ENCODE measurements at regions not wholly inside any gene's neighbourhood (a gene's known extent, or its start where the extent isn't known, plus 50 kb on each side); places are given as distances from the start of the nearest gene placed in this dataset.

- TF ChIP-seq, protein P1, sequence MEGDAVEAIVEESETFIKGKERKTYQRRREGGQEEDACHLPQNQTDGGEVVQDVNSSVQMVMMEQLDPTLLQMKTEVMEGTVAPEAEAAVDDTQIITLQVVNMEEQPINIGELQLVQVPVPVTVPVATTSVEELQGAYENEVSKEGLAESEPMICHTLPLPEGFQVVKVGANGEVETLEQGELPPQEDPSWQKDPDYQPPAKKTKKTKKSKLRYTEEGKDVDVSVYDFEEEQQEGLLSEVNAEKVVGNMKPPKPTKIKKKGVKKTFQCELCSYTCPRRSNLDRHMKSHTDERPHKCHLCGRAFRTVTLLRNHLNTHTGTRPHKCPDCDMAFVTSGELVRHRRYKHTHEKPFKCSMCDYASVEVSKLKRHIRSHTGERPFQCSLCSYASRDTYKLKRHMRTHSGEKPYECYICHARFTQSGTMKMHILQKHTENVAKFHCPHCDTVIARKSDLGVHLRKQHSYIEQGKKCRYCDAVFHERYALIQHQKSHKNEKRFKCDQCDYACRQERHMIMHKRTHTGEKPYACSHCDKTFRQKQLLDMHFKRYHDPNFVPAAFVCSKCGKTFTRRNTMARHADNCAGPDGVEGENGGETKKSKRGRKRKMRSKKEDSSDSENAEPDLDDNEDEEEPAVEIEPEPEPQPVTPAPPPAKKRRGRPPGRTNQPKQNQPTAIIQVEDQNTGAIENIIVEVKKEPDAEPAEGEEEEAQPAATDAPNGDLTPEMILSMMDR (IDR thresholded peaks at IDR 0.05): no peak
- TF ChIP-seq POLR2A (IDR thresholded peaks at IDR 0.05): no peak
Measured at GRCh38 chr15:93837450-93837849, 393.9 kb upstream of the MCTP2 start.
